BLaER1 (cell line): ENCODE measurements at regions not wholly inside any gene's neighbourhood (a gene's known extent, or its start where the extent isn't known, plus 50 kb on each side); places are given as distances from the start of the nearest gene placed in this dataset.
"Not testable (repeated sequence)": the region's sequence is repeated elsewhere in the genome, so short reads cannot be mapped to it uniquely, and the experiment has no call there.

Source experiments
- H3K27ac ChIP-seq: shearing (Covaris generic); formaldehyde crosslinking; 2 replicates; pipeline ENCODE4 v1.8.1; 2022
- H3K27me3 ChIP-seq: shearing (Covaris generic); formaldehyde crosslinking; 2 replicates; pipeline ENCODE4 v1.8.1; 2022
- H3K36me3 ChIP-seq: shearing (Covaris generic); formaldehyde crosslinking; 2 replicates; pipeline ENCODE4 v1.8.1; 2022
- H3K4me1 ChIP-seq: shearing (Covaris generic); formaldehyde crosslinking; 2 replicates; pipeline ENCODE4 v1.8.1; 2022
- H3K4me2 ChIP-seq: shearing (Covaris generic); formaldehyde crosslinking; 2 replicates; pipeline ENCODE4 v1.8.1; 2022
- H3K4me3 ChIP-seq: shearing (Covaris generic); formaldehyde crosslinking; 2 replicates; pipeline ENCODE4 v1.8.1; 2022
- H3K9ac ChIP-seq: shearing (Covaris generic); formaldehyde crosslinking; 2 replicates; pipeline ENCODE4 v1.8.1; 2022
- H3K9me3 ChIP-seq: shearing (Covaris generic); formaldehyde crosslinking; 2 replicates; pipeline ENCODE4 v1.8.1; 2022
- H4K20me1 ChIP-seq: shearing (Covaris generic); formaldehyde crosslinking; 2 replicates; pipeline ENCODE4 v1.8.1; 2022
- Cebpa-rat ChIP-seq: shearing (Covaris generic); IDR thresholded peaks from 2 replicates; pipeline ENCODE4 v1.8.1; 2022

DNA sequence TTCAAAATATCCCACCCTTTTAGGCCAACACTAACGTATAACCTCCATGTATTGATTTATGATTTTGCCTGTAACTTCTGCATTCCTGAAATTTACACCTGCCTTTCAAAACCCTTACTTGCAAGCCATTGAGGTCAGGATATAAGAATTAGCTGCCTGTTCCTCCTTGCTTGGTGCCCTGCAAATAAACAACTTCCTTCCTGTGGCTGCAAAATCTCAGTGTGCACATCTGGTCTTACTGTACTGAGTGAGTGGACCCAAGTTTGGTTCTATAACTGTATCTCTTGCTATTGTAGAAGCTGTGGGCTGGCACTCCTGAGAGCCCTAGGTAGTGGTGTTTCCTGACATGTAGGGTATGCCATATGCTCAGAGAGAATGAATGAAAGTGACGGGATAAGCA, 191.1 kb upstream of the RASGRP1 start:
- H3K4me3 ChIP-seq = no peak overlapping the region
- TF ChIP-seq Cebpa-rat = no peak
- H3K27ac ChIP-seq = no peak overlapping the region
- no peaks in the 10 kb centered on the region for H4K20me1 ChIP-seq
- H3K27me3 ChIP-seq = no peaks in the 10 kb centered on the region
- no peak overlapping the region for H3K9ac ChIP-seq
- no peaks in the 10 kb centered on the region for H3K36me3 ChIP-seq
- H3K4me1 ChIP-seq = peaks cover 6% of the 10 kb centered on the region; the same call in 1 of the 2 replicates
- 0 out of 2 replicates have a peak overlapping the region, but pooled peaks have one; percentile 19 for H3K4me2 ChIP-seq
- H3K9me3 ChIP-seq = no peaks in the 10 kb centered on the region

DNA sequence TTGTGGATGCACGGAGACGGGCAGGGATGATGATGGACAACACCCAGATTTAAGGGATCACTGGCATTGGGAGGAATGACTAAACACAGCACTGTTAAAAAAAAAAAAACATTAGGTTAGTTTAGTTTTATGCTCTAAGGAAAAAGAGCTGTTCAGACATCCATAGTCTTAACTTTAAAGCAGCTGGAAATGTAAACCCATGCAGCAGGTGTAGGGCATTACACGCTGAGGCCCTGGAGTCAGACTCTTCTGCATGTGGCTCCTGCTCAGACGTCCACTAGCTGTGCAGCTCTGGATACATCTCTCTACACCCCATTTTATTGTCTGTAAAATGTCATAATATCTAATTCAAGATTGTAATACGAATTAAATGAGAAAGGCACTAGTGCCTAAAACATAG, 191.8 kb upstream of the RASGRP1 start:
- Histone ChIP-seq H3K9ac (no peak overlapping the region), H3K27ac (no peak overlapping the region), H4K20me1 (no peaks in the 10 kb centered on the region), H3K4me3 (no peak overlapping the region), H3K4me1 (peaks cover 6% of the 10 kb centered on the region; the same call in 1 of the 2 replicates), H3K36me3 (no peaks in the 10 kb centered on the region), H3K9me3 (no peaks in the 10 kb centered on the region), H3K4me2 (no peak overlapping the region), H3K27me3 (no peaks in the 10 kb centered on the region)
- TF ChIP-seq Cebpa-rat = no peak

DNA sequence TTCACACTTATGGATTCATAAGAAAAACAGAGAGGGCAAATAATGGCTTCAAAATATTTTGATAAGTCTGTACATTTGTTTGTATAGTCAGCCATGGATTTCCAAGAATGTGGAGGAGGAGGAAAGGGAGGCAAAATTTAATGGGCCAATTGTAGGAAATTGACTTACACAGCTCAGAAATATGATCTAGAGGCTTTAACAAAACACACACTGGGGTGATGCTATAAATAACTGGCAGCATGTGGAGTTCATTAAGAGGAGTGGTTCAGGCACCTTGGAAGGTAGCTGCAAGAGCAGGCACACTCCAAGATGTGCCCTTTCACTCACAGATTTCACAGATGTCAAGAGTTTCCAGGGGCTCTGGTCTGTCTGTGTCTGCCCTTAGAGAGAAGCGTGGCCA, 193.4 kb upstream of the RASGRP1 start:
- Histone ChIP-seq H3K9ac (no peak overlapping the region), H3K36me3 (no peaks in the 10 kb centered on the region), H3K27me3 (no peaks in the 10 kb centered on the region), H3K4me3 (no peak overlapping the region), H4K20me1 (no peaks in the 10 kb centered on the region), H3K4me1 (peaks cover 6% of the 10 kb centered on the region; the same call in 1 of the 2 replicates), H3K9me3 (no peaks in the 10 kb centered on the region), H3K27ac (no peak overlapping the region), H3K4me2 (no peak overlapping the region)
- TF ChIP-seq Cebpa-rat = no peak

DNA sequence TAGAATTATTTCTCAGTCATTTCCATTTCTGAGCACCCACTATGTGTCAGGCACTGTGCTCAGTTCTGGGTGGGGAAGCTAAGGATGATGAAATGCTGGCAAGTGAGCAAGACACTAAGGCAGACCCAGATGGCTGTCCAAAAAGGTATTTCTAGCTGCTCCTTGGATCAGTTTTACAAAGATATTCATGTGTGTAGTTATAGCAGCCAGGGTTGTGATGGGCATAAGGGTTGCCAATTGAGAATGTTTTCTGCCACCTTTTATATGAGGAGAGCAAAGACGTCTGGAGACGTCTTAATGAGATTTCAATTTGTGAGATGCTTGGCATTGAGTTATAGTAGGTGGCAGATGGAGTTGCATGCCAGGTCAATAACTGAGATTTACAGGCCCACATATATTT, 197.1 kb upstream of the RASGRP1 start:
- TF ChIP-seq Cebpa-rat = no peak
- no peaks in the 10 kb centered on the region for H3K27me3 ChIP-seq
- no peak overlapping the region for H3K27ac ChIP-seq
- H3K4me1 ChIP-seq = no peaks in the 10 kb centered on the region
- H3K4me2 ChIP-seq = no peak overlapping the region
- H3K4me3 ChIP-seq = no peak overlapping the region
- no peaks in the 10 kb centered on the region for H4K20me1 ChIP-seq
- H3K9ac ChIP-seq = no peak overlapping the region
- no peaks in the 10 kb centered on the region for H3K9me3 ChIP-seq
- H3K36me3 ChIP-seq = no peaks in the 10 kb centered on the region

DNA sequence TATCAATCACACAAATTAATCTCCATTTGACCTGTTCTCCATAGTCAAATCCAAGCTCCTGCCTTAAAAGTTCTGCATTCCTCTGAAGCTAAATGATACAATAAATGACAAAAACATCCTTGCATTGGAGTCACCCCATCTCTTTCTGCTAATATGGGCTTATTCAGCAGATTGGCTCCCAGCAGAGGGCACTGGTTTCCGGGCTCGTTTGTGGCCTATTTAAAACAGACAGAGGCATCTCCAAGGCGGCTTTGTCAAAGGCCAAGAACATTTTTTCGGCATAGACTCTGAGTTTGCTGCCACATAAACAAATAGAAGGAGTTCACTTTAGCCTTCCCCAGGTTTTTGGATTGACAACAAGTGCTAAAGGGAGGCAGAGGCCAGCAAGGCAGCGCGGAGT, 204.4 kb upstream of the RASGRP1 start:
- no peaks in the 10 kb centered on the region for H3K36me3 ChIP-seq
- H3K4me2 ChIP-seq = no peak overlapping the region
- no peaks in the 10 kb centered on the region for H3K4me1 ChIP-seq
- no peak overlapping the region for H3K9ac ChIP-seq
- H3K4me3 ChIP-seq = no peak overlapping the region
- no peak overlapping the region for H3K27ac ChIP-seq
- no peaks in the 10 kb centered on the region for H3K9me3 ChIP-seq
- H3K27me3 ChIP-seq = no peaks in the 10 kb centered on the region
- no peak for TF ChIP-seq Cebpa-rat
- no peaks in the 10 kb centered on the region for H4K20me1 ChIP-seq

DNA sequence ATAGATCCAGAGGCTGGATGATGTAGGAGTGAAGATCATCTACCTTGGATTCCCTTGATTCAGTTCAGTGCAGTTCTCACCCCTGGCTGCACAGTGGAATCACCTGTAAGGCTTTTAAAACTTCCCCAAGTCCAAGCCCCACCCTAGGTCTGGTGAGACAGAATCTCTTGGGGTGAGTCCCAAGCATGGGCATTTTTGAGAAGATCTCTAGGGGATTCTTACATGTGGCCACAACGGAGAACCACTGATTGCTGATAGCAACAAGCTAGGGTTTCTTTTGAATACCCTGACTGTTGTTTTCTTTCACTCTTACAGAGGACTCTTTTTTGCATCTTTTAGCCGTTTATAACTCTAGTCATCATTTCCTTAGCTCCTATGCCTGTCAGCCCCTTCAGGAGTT, 204.9 kb upstream of the RASGRP1 start:
- no peak overlapping the region for H3K27ac ChIP-seq
- no peak overlapping the region for H3K4me2 ChIP-seq
- no peak overlapping the region for H3K4me3 ChIP-seq
- no peaks in the 10 kb centered on the region for H3K36me3 ChIP-seq
- no peaks in the 10 kb centered on the region for H3K27me3 ChIP-seq
- H3K4me1 ChIP-seq = no peaks in the 10 kb centered on the region
- H4K20me1 ChIP-seq = no peaks in the 10 kb centered on the region
- H3K9ac ChIP-seq = no peak overlapping the region
- H3K9me3 ChIP-seq = no peaks in the 10 kb centered on the region
- no peak for TF ChIP-seq Cebpa-rat

DNA sequence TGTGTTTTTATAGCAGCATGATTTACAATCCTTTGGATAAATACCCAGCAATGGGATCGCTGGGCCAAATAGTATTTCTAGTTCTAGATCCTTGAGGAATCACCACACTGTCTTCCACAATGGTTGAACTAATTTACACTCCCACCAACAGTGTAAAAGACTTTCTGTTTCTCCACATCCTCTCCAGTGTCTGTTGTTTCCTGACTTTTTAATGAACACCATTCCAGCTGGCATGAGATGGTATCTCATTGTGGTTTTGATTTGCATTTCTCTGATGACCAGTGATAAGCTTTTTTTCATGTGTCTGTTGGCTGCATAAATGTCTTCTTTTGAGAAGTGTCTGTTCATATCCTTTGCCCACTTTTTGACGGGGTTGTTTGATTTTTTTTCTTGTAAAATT, 209.5 kb upstream of the RASGRP1 start:
- H3K9me3 ChIP-seq, H3K9ac ChIP-seq, H3K27ac ChIP-seq, H4K20me1 ChIP-seq, H3K36me3 ChIP-seq, H3K4me1 ChIP-seq, H3K4me3 ChIP-seq, H3K27me3 ChIP-seq, H3K4me2 ChIP-seq: not testable (repeated sequence)

DNA sequence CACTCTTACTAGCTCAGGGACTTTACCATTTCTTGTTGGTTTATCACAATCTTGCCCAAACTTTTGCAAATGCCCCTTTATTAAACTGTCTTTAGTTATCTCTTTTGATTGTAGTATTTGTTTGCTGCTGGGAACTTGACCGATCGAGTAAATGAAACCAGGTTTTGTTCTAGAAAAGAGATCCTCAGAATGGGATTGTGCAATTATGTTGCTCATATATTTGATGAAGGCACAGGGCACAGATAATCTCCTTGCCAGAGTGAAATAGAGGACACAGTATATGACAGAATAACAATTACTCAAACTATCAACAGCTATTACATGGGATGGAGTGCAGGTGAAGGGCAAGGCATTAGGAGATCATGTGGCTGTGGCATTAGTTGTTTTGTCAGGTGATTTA, 216.6 kb upstream of the RASGRP1 start:
- H3K9ac ChIP-seq = no peak overlapping the region
- H3K27ac ChIP-seq = no peak overlapping the region
- H3K27me3 ChIP-seq = no peaks in the 10 kb centered on the region
- no peak overlapping the region for H3K4me3 ChIP-seq
- no peaks in the 10 kb centered on the region for H3K4me1 ChIP-seq
- H3K9me3 ChIP-seq = no peaks in the 10 kb centered on the region
- no peaks in the 10 kb centered on the region for H3K36me3 ChIP-seq
- no peaks in the 10 kb centered on the region for H4K20me1 ChIP-seq
- no peak for TF ChIP-seq Cebpa-rat
- no peak overlapping the region for H3K4me2 ChIP-seq

DNA sequence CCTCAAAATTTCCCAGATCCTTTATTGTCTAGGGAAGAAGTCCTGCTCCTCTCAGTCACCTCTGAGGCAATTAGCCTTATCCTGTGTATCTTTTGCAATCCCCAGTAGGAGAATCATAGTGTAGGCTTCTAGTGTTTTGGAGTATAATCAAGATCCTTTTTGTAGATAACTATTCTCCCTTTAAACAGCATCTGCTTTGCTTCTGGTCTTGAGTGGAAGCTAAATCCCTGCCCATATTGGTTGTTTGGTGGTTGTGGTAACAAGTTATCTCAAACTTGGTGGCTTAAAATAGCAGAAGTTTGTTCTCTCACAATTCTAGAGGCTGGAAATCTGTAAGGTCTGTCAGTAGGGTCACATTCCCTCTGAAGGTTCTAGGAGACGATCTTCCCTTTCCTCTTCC, 217.5 kb upstream of the RASGRP1 start:
- no peak overlapping the region for H3K4me3 ChIP-seq
- H3K4me2 ChIP-seq = no peak overlapping the region
- no peak overlapping the region for H3K9ac ChIP-seq
- no peak overlapping the region for H3K27ac ChIP-seq
- no peaks in the 10 kb centered on the region for H3K36me3 ChIP-seq
- H3K4me1 ChIP-seq = no peaks in the 10 kb centered on the region
- no peaks in the 10 kb centered on the region for H3K9me3 ChIP-seq
- no peak for TF ChIP-seq Cebpa-rat
- no peaks in the 10 kb centered on the region for H4K20me1 ChIP-seq
- no peaks in the 10 kb centered on the region for H3K27me3 ChIP-seq

DNA sequence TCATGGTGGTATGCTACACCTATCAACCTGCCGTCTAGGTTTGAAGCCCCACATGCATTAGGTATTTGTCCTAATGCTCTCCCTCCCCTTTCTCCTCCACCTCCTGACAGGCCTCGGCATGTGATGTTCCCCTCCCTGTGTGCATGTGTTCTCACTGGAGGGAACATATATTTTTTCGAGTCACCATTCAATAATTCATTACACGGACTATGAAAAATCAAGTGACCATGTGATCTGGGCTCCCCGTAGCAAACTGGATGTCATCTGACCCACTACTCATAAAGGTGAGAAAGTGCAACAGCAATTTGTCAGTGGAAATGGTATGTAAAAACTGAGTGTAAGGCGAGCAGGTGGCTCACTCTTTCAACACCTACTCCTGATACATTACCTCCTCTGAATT, 224.3 kb upstream of the RASGRP1 start:
- Histone ChIP-seq H3K9ac (no peak overlapping the region), H3K4me3 (no peak overlapping the region), H3K27me3 (no peaks in the 10 kb centered on the region), H3K4me2 (no peak overlapping the region), H3K4me1 (no peaks in the 10 kb centered on the region), H3K9me3 (no peaks in the 10 kb centered on the region), H3K27ac (no peak overlapping the region), H4K20me1 (no peaks in the 10 kb centered on the region), H3K36me3 (no peaks in the 10 kb centered on the region)
- TF ChIP-seq Cebpa-rat = no peak

DNA sequence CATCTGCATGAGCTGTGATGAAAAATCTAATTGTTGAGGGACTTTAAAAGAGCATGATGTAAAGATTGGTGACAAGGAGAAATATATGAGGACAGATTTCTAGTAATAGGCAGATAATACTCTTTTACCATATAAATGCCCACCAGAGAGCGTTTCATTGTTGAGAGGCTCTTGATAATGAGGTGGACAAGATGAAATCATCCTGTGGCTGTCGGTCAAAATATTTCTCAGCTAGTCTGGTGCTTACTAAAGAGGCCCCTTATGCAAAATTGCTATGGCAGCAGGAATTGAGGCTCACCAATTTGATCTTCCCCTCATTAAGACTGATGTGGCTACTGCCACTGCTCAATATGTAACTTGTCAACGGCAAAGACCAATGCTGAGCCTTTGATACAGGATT, 225.0 kb upstream of the RASGRP1 start:
- Histone ChIP-seq H4K20me1 (no peaks in the 10 kb centered on the region), H3K4me1 (no peaks in the 10 kb centered on the region), H3K27me3 (no peaks in the 10 kb centered on the region), H3K9ac (no peak overlapping the region), H3K27ac (no peak overlapping the region), H3K4me3 (no peak overlapping the region), H3K9me3 (no peaks in the 10 kb centered on the region), H3K36me3 (no peaks in the 10 kb centered on the region), H3K4me2 (no peak overlapping the region)
- TF ChIP-seq Cebpa-rat = no peak
